Caco-2 (cell line): ENCODE measurements at regions not wholly inside any gene's neighbourhood (a gene's known extent, or its start where the extent isn't known, plus 50 kb on each side); places are given as distances from the start of the nearest gene placed in this dataset.

Experiments
- BruUV-seq: library from RNA; stranded (reverse); fragments of 400-500 nt; replicated peaks from 2 replicates; lab custom pipeline; 2021; lab: Mats Ljungman, UMichigan
- CTCF ChIA-PET: fragments of 300-600 bp; sonication (Branson Sonifier 250); formaldehyde crosslinking; loops from one replicate; lab custom pipeline; 2022; ENCODE audit warnings: antibody characterized with exemption; lab: Charles Lee
- POLR2A ChIA-PET: fragments of 300-600 bp; sonication (Branson Sonifier 250); formaldehyde crosslinking; loops from one replicate; lab custom pipeline; 2022; ENCODE audit warnings: antibody characterized with exemption; lab: Charles Lee
- DNase-seq, 2 experiments: peaks; one replicate each; pipeline versions ENCODE4 v3.0.0 to v3.0.0-alpha.2; 2020 to 2022
- H3K27me3 ChIP-seq: replicated peaks from 2 replicates; pipeline ENCODE4 v1.6.0; 2011; ENCODE audit warnings: low read length; ENCODE audit not compliant: control insufficient read depth, insufficient read depth
- H3K36me3 ChIP-seq: 2 replicates; pipeline ENCODE4 v1.5.1; 2011; ENCODE audit warnings: low read length; ENCODE audit not compliant: control insufficient read depth, insufficient read depth
- H3K4me1 ChIP-seq: fragments of 250-450 bp; sonication (Bioruptor Pico); 2 replicates; pipeline ENCODE4 v1.5.1; 2020; ENCODE audit warnings: mild to moderate bottlenecking
- H3K4me3 ChIP-seq: 2 replicates; pipeline ENCODE4 v1.5.1; 2011; ENCODE audit warnings: low read depth, mild to moderate bottlenecking, control low read depth, low read length
- H3K9me3 ChIP-seq: fragments of 250-450 bp; sonication (Bioruptor Pico); 2 replicates; pipeline ENCODE4 v1.5.1; 2020; ENCODE audit warnings: mild to moderate bottlenecking, moderate library complexity
- H3K27ac Mint-ChIP-seq: one replicate; pipeline ENCODE4 v1.8.0; 2022; ENCODE audit warnings: mixed read lengths; ENCODE audit not compliant: unreplicated experiment
- H3K27me3 Mint-ChIP-seq: one replicate; pipeline ENCODE4 v1.8.0; 2022; ENCODE audit warnings: mixed read lengths; ENCODE audit not compliant: insufficient read depth, unreplicated experiment
- H3K36me3 Mint-ChIP-seq: one replicate; pipeline ENCODE4 v1.8.0; 2022; ENCODE audit warnings: mild to moderate bottlenecking, mixed read lengths; ENCODE audit not compliant: insufficient read depth, unreplicated experiment
- H3K4me1 Mint-ChIP-seq: one replicate; pipeline ENCODE4 v1.8.0; 2022; ENCODE audit warnings: low read depth, mixed read lengths; ENCODE audit not compliant: unreplicated experiment
- H3K4me3 Mint-ChIP-seq: one replicate; pipeline ENCODE4 v1.8.0; 2022; ENCODE audit warnings: mild to moderate bottlenecking, moderate library complexity, mixed read lengths; ENCODE audit not compliant: unreplicated experiment
- H3K9me3 Mint-ChIP-seq: one replicate; pipeline ENCODE4 v1.8.0; 2022; ENCODE audit warnings: mixed read lengths; ENCODE audit not compliant: unreplicated experiment
- intact Hi-C: fragments of 100-400 bp; cut with micrococcal nuclease; formaldehyde crosslinking; loops from one replicate; pipeline ENCODE4 v1.10.0; 2022; ENCODE audit not compliant: unreplicated experiment
- TF ChIP-seq, protein P1 (sequence below), 2 experiments: fragments of 200-600 bp in 1 of 2; IDR thresholded peaks; 1 replicate in 1 of 2; 2 replicates in 1 of 2; pipeline versions ENCODE4 v1.5.1 to v1.8.0; 2011 to 2022; ENCODE audit warnings: antibody characterized with exemption in 1 of 2, control low read depth in 1 of 2, inconsistent platforms in 1 of 2, low read depth in 1 of 2, low read length in 1 of 2, mild to moderate bottlenecking in 1 of 2, moderate library complexity in 1 of 2; ENCODE audit not compliant: insufficient read depth in 1 of 2, severe bottlenecking in 1 of 2, unreplicated experiment in 1 of 2

DNA sequence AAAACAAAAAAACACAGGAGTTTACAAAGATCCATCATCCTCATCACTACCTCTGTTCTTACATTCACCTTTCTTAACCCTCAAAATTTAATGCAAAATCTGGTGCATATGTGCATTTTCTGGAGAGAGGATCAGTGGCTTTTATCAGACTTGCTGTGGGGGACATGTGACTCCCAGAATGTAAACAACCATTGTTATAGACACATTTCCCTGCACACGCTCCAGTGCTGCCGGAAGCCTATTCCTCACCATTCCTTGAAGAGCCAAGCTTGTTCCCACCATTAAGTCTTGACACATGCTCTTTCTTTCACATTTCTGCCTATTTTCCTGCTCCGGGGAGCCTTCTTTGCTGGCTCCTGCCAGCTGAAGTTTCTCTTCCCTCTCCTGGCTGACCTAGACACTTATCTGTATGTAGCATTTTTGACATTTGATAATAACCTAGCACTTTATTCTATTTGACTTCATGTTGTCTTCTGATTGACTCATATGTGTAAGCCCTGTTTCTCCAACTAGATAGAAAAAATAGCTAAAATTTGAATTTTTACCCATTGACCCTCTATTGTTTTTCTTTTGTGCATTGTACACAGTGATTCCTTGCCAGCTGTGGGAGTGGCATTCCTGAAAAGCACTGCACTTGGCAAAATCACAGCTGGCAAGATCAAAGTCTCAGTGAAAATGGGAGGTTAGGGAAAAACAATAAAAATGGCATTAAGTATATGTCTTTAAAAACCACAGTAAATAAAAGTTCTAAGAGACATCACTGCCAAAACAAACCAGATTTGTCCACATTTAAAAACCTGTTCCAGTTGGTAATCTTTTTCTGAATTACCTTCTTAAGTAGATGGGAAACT is 76.8 kb upstream of the CIBAR2 start:
- intact Hi-C loops = no loop called here
- Histone ChIP-seq H3K9me3 (0 out of 2 replicates have a peak, but pooled peaks cover 5% of the 10 kb centered on the region), H3K4me3 (no peak overlapping the region), H3K36me3 (no peaks in the 10 kb centered on the region), H3K4me1 (no peaks in the 10 kb centered on the region), H3K27me3 (no peaks in the 10 kb centered on the region)
- H3K9me3 Mint-ChIP-seq = no peaks in the 10 kb centered on the region
- no peaks in the 10 kb centered on the region for H3K27me3 Mint-ChIP-seq
- POLR2A ChIA-PET = no interaction called here
- no TSS peak for BruUV-seq
- peaks cover 7% of the 10 kb centered on the region for H3K4me1 Mint-ChIP-seq
- TF ChIP-seq, protein P1, sequence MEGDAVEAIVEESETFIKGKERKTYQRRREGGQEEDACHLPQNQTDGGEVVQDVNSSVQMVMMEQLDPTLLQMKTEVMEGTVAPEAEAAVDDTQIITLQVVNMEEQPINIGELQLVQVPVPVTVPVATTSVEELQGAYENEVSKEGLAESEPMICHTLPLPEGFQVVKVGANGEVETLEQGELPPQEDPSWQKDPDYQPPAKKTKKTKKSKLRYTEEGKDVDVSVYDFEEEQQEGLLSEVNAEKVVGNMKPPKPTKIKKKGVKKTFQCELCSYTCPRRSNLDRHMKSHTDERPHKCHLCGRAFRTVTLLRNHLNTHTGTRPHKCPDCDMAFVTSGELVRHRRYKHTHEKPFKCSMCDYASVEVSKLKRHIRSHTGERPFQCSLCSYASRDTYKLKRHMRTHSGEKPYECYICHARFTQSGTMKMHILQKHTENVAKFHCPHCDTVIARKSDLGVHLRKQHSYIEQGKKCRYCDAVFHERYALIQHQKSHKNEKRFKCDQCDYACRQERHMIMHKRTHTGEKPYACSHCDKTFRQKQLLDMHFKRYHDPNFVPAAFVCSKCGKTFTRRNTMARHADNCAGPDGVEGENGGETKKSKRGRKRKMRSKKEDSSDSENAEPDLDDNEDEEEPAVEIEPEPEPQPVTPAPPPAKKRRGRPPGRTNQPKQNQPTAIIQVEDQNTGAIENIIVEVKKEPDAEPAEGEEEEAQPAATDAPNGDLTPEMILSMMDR (IDR thresholded peaks at IDR 0.05; ENCODE audit: insufficient read depth in 1 of 2, low read depth in 1 of 2, low read length in 1 of 2, severe bottlenecking in 1 of 2, unreplicated experiment in 1 of 2) = no peak
- CTCF ChIA-PET = interaction anchor here (0.6 kb wide), 1 partner anchor 1582 kb away, joined by 3 read pairs; no protein-coding TSS in a partner anchor
- H3K4me3 Mint-ChIP-seq = no peak overlapping the region
- peaks cover 5% of the 10 kb centered on the region for H3K36me3 Mint-ChIP-seq
- no peak overlapping the region for H3K27ac Mint-ChIP-seq
- no peak for DNase-seq

DNA sequence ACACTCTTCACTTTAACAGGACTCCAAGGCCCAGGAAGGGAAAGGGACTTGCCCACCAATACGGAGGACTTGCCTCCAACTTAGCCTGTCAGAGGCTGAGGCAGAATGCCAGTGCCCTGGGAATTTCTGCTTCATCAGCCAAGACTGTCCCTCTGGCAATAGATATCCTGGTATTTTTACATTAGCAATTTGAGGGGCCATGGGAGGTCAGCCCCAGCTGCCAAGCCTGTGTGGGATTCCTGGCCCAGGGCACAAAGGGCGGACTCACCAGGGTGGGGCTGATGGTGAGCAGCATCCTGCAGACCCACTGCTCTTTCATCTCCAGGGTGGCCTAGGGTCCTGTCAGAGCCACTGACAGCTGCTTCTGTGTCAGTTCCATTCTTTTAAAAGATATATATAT is 78.3 kb upstream of the CIBAR2 start:
- no peaks in the 10 kb centered on the region for H3K27me3 Mint-ChIP-seq
- POLR2A ChIA-PET = no interaction called here
- H3K4me3 Mint-ChIP-seq = no peak overlapping the region
- TF ChIP-seq, protein P1 (IDR thresholded peaks at IDR 0.05; ENCODE audit: insufficient read depth in 1 of 2, low read depth in 1 of 2, low read length in 1 of 2, severe bottlenecking in 1 of 2, unreplicated experiment in 1 of 2) = no peak
- H3K27me3 ChIP-seq = no peaks in the 10 kb centered on the region
- H3K36me3 Mint-ChIP-seq = peaks cover 4% of the 10 kb centered on the region
- H3K4me3 ChIP-seq = no peak overlapping the region
- CTCF ChIA-PET = no interaction called here
- H3K4me1 ChIP-seq = peaks cover 1% of the 10 kb centered on the region
- H3K9me3 Mint-ChIP-seq = no peaks in the 10 kb centered on the region
- H3K27ac Mint-ChIP-seq = no peak overlapping the region
- intact Hi-C loops = no loop called here
- peaks cover 7% of the 10 kb centered on the region for H3K4me1 Mint-ChIP-seq
- DNase-seq = no peak
- H3K9me3 ChIP-seq = no peaks in the 10 kb centered on the region
- BruUV-seq = no TSS peak
- H3K36me3 ChIP-seq = no peaks in the 10 kb centered on the region

DNA sequence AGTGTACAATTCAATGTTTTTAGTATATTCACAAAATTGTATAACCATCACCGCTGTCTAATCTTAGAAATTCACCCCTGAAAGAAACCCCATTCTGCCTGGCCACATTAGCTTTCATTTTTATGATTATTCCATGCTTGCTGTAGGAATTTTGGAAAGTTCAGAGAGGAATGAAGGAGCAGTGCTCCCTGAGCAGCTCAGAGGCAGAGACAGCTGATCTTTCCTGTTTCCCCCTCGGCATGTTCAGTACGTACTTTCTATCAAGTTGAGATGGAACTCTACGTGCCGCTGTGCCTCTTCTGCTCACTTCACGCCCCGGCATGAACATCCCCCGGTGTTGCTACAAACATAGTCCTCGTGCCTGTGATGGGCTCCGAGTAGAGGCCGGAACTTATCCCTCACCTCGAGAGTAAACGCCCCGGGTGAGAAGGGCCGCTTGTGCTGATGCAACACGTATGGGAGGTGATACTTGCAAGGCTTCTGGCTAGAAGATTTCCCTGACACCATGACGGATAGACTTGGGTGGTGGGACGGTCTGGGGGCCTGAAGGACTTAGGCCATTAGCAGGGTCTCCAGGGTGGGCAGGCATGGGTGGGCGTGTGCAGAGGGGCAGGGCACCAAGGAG is 79.2 kb upstream of the CIBAR2 start:
- H3K27ac Mint-ChIP-seq = no peak overlapping the region
- intact Hi-C loops = no loop called here
- POLR2A ChIA-PET = no interaction called here

More for the DNA sequence above, 79.2 kb upstream of the CIBAR2 start:
- Mint-ChIP-seq H3K27me3 (no peaks in the 10 kb centered on the region), H3K36me3 (no peaks in the 10 kb centered on the region), H3K4me1 (peaks cover 12% of the 10 kb centered on the region), H3K4me3 (no peak overlapping the region), H3K9me3 (no peaks in the 10 kb centered on the region)
- TF ChIP-seq, protein P1 (IDR thresholded peaks at IDR 0.05; ENCODE audit: insufficient read depth in 1 of 2, low read depth in 1 of 2, low read length in 1 of 2, severe bottlenecking in 1 of 2, unreplicated experiment in 1 of 2) = no peak
- no peak overlapping the region for H3K4me3 ChIP-seq
- H3K4me1 ChIP-seq = peaks cover 10% of the 10 kb centered on the region
- no peaks in the 10 kb centered on the region for H3K27me3 ChIP-seq
- DNase-seq = no peak
- BruUV-seq = no TSS peak
- CTCF ChIA-PET = no interaction called here
- no peaks in the 10 kb centered on the region for H3K36me3 ChIP-seq
- H3K9me3 ChIP-seq = no peaks in the 10 kb centered on the region
